Gastrocnemius medialis (tissue), 4 donors: ENCODE measurements at regions not wholly inside any gene's neighbourhood (a gene's known extent, or its start where the extent isn't known, plus 50 kb on each side); places are given as distances from the start of the nearest gene placed in this dataset.

Experiments
- ATAC-seq, 2 donors: fragments of 150-250 bp; one replicate each; pipeline ENCODE4 v1.9.1; 2016
- DNase-seq, 2 donors: peaks; one replicate each; pipeline ENCODE4 v3.0.0-alpha.2; 2019
- H3K27ac ChIP-seq, 4 donors: fragments of 200-600 bp; sonication (generic); 1 replicate in 1 of 4; 2 replicates in 3 of 4; pipeline ENCODE4 v1.5.1; 2016 to 2018; ENCODE audit warnings: mild to moderate bottlenecking in 2 of 4, moderate library complexity in 1 of 4
- H3K27me3 ChIP-seq, 3 donors: fragments of 200-600 bp; sonication (generic) in 2 of 3; 1 replicate in 1 of 3; 2 replicates in 2 of 3; pipeline versions ENCODE4 v1.5.1 to v1.6.0; 2016 to 2019; ENCODE audit warnings: mild to moderate bottlenecking in 1 of 3, moderate library complexity in 1 of 3
- H3K36me3 ChIP-seq, 2 donors: fragments of 200-600 bp; sonication (generic) in 1 of 2; one replicate each; pipeline ENCODE4 v1.5.1; 2017 to 2018
- H3K4me1 ChIP-seq, 2 donors: fragments of 200-600 bp; sonication (generic) in 1 of 2; one replicate each; pipeline ENCODE4 v1.5.1; 2016 to 2017; ENCODE audit warnings: mild to moderate bottlenecking in 2 of 2
- H3K4me3 ChIP-seq, 4 donors: fragments of 200-600 bp; sonication (generic) in 3 of 4; 1 replicate in 1 of 4; 2 replicates in 3 of 4; pipeline ENCODE4 v1.5.1; 2016 to 2019; ENCODE audit warnings: mild to moderate bottlenecking in 2 of 4
- H3K9me3 ChIP-seq, 3 donors: fragments of 200-600 bp; sonication (generic) in 2 of 3; 1 replicate in 1 of 3; 2 replicates in 2 of 3; pipeline ENCODE4 v1.5.1; 2016 to 2019
- POLR2A ChIP-seq, 2 donors: fragments of 450-650 bp; IDR thresholded peaks; one replicate each; pipeline ENCODE4 v1.6.1; 2017; ENCODE audit warnings: antibody characterized with exemption in 2 of 2, mild to moderate bottlenecking in 2 of 2, moderate library complexity in 2 of 2
- in situ Hi-C, 4 donors: fragments of 200-750 bp; cut with MboI; loops; one replicate each; pipeline versions ENCODE4 v1.15.0 to v1.8.0; 2017; ENCODE audit warnings: low sequenced_read_pairs in 4 of 4
- intact Hi-C: fragments of 100-400 bp; cut with DNase I; formaldehyde crosslinking; loops from one replicate; pipeline ENCODE4 v1.15.1; 2023; ENCODE audit warnings: low total_unique reads
- TF ChIP-seq, protein P1 (sequence below), 5 experiments: fragments of 450-650 bp in 3 of 5; fragments of 200-600 bp in 2 of 5; sonication (generic) in 2 of 5; IDR thresholded peaks in 4 of 5; conservative IDR thresholded peaks in 1 of 5; 1 replicate in 4 of 5; 2 replicates in 1 of 5; pipeline ENCODE4 v1.5.1; 2016 to 2019; ENCODE audit warnings: antibody characterized with exemption in 5 of 5, mild to moderate bottlenecking in 3 of 5, moderate library complexity in 3 of 5

DNA sequence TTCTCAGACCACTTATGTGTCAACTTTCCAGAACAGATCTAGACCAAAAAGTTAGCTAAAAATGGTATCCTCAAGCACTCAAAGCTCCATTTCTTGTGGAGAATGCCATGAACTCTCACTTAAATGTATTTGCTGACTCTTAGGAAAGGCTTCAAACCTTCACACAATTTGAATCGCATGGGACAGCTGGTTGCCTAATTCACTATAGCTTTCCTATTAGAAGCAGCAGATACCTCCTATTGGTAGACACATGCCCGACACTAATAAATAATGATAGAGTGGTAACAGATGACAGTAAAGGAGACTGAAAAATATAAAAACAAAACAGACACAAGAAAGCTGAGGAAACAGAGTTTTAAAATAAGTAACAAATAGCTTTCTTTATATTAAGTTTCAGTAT is 818.5 kb downstream of the XPNPEP1 start:
- H3K36me3 ChIP-seq = no peaks in the 10 kb centered on the region
- H3K9me3 ChIP-seq = no peaks in the 10 kb centered on the region
- TF ChIP-seq, protein P1, sequence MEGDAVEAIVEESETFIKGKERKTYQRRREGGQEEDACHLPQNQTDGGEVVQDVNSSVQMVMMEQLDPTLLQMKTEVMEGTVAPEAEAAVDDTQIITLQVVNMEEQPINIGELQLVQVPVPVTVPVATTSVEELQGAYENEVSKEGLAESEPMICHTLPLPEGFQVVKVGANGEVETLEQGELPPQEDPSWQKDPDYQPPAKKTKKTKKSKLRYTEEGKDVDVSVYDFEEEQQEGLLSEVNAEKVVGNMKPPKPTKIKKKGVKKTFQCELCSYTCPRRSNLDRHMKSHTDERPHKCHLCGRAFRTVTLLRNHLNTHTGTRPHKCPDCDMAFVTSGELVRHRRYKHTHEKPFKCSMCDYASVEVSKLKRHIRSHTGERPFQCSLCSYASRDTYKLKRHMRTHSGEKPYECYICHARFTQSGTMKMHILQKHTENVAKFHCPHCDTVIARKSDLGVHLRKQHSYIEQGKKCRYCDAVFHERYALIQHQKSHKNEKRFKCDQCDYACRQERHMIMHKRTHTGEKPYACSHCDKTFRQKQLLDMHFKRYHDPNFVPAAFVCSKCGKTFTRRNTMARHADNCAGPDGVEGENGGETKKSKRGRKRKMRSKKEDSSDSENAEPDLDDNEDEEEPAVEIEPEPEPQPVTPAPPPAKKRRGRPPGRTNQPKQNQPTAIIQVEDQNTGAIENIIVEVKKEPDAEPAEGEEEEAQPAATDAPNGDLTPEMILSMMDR (IDR thresholded peaks at IDR 0.05 in 4 of 5, conservative IDR thresholded peaks at IDR 0.05 in 1 of 5) = no peak
- no peak for TF ChIP-seq POLR2A (IDR thresholded peaks at IDR 0.05)
- H3K4me1 ChIP-seq = no peaks in the 10 kb centered on the region
- in situ Hi-C loops = no loop called here
- no peak for ATAC-seq
- H3K27me3 ChIP-seq = no peaks in the 10 kb centered on the region
- H3K4me3 ChIP-seq = no peak overlapping the region
- no peak for DNase-seq
- H3K27ac ChIP-seq = no peak overlapping the region
- intact Hi-C loops = no loop called here

DNA sequence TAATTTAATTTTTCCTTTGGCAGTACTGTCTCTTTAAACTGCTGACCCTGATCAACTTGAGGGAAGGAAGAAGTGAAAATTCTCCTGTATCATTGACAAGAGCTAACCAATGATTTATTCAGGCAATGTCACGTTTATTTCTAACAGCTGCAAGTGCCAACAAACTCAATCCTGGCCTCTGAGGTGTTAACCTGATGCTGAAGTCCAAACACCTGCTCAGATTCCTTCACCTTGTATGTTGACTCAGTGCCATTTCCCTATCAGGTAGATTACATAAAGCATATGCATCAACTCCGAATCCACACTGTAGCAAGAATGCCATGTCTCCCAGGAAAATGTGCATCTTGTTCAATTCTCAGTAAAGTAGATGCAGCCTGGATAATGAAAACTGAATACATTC is 820.0 kb downstream of the XPNPEP1 start:
- Histone ChIP-seq H3K4me3 (no peak overlapping the region), H3K4me1 (no peaks in the 10 kb centered on the region), H3K36me3 (no peaks in the 10 kb centered on the region), H3K27ac (no peak overlapping the region), H3K9me3 (no peaks in the 10 kb centered on the region), H3K27me3 (no peaks in the 10 kb centered on the region)
- ATAC-seq (no peak), DNase-seq (no peak)
- intact Hi-C loops = no loop called here
- TF ChIP-seq, protein P1 (IDR thresholded peaks at IDR 0.05 in 4 of 5, conservative IDR thresholded peaks at IDR 0.05 in 1 of 5) = no peak
- no peak for TF ChIP-seq POLR2A (IDR thresholded peaks at IDR 0.05)
- in situ Hi-C loops = no loop called here

DNA sequence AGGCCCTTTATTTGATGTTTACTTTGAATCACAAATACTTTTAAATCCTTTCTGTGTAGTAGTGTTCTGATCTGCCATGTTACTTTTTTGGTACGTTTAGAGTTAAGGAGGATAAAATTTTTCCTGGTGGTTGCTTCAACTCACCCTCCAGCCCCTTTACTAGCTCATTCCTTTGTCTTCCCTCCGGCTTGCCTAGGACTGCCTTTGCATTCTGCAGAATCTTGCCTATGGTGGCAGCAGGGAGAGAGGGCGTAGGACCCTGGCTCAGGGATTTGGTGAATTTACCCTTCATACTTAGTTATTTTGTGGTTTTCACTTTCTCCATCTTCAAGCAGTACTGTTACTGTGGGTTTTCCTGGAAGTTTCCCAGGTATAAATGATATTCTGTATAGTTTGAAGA is 833.5 kb downstream of the XPNPEP1 start:
- no peak for ATAC-seq
- no peaks in the 10 kb centered on the region for H3K4me1 ChIP-seq
- H3K27ac ChIP-seq = no peak overlapping the region
- H3K27me3 ChIP-seq = no peaks in the 10 kb centered on the region
- intact Hi-C loops (no loop called here), in situ Hi-C loops (no loop called here)
- H3K36me3 ChIP-seq = no peaks in the 10 kb centered on the region
- H3K4me3 ChIP-seq = no peak overlapping the region
- DNase-seq = no peak
- no peaks in the 10 kb centered on the region for H3K9me3 ChIP-seq
- TF ChIP-seq, protein P1 (IDR thresholded peaks at IDR 0.05 in 4 of 5, conservative IDR thresholded peaks at IDR 0.05 in 1 of 5) = no peak
- TF ChIP-seq POLR2A (IDR thresholded peaks at IDR 0.05) = no peak

DNA sequence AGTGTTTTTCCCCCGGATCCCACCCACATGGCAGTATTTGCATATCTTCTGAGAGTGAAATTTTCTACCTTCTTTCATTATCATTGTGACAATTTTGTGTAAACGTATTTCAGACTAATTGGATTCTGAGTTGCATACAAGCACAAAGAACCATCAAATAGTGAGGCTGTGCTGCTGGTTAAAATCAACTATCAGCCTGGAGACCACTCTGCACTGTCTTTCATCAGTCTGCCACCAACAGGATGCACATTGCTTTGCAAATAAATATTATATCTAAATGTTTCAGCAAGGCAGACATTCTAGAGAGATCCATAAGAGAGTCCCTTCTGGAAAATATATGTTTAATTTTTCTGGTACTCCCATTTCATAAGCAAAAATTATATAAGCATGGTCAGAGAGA is 851.8 kb downstream of the XPNPEP1 start:
- no peaks in the 10 kb centered on the region for H3K27me3 ChIP-seq
- H3K36me3 ChIP-seq = no peaks in the 10 kb centered on the region
- no peaks in the 10 kb centered on the region for H3K9me3 ChIP-seq
- no peaks in the 10 kb centered on the region for H3K4me1 ChIP-seq
- DNase-seq (no peak), ATAC-seq (no peak)
- intact Hi-C loops = no loop called here
- no peak for TF ChIP-seq POLR2A (IDR thresholded peaks at IDR 0.05)
- TF ChIP-seq, protein P1 (IDR thresholded peaks at IDR 0.05 in 4 of 5, conservative IDR thresholded peaks at IDR 0.05 in 1 of 5) = no peak
- no peak overlapping the region for H3K27ac ChIP-seq
- in situ Hi-C loops = no loop called here
- no peak overlapping the region for H3K4me3 ChIP-seq

DNA sequence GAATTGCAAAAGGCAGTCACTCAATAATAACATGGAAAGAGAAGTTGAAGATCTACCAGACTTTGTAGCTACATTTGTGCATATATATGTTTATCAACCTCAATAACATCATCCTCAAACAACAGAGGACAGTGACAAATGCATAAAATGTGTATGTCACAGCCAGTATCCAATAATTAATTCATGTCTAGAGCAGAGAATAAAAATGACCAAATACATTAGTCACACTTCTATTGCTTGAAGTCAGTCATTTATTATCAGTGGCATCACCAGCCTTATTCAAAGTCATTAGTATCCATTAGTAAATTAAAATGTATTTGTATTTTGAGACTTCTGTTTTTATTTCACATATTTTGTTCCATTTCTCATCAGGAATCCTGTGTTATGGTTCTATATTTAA is 852.8 kb downstream of the XPNPEP1 start:
- Histone ChIP-seq H3K36me3 (no peaks in the 10 kb centered on the region), H3K27me3 (no peaks in the 10 kb centered on the region), H3K27ac (no peak overlapping the region), H3K4me3 (no peak overlapping the region), H3K4me1 (no peaks in the 10 kb centered on the region), H3K9me3 (no peaks in the 10 kb centered on the region)
- TF ChIP-seq POLR2A (IDR thresholded peaks at IDR 0.05) = no peak
- TF ChIP-seq, protein P1 (IDR thresholded peaks at IDR 0.05 in 4 of 5, conservative IDR thresholded peaks at IDR 0.05 in 1 of 5) = no peak
- ATAC-seq (no peak), DNase-seq (no peak)
- in situ Hi-C loops = no loop called here
- intact Hi-C loops = no loop called here
